ENCODE measurements at regions not wholly inside any gene's neighbourhood (a gene's known extent, or its start where the extent isn't known, plus 50 kb on each side); places are given as distances from the start of the nearest gene placed in this dataset.
"Not testable (repeated sequence)": the region's sequence is repeated elsewhere in the genome, so short reads cannot be mapped to it uniquely, and the experiment has no call there.

GRCh38 chr10:108616559-108617285 lies 1306.6 kb downstream of the XPNPEP1 start:
- no peaks in the 10 kb centered on the region for H3K27me3 Mint-ChIP-seq
- H3K36me3 Mint-ChIP-seq (ENCODE audit: low read depth): no peaks in the 10 kb centered on the region
- H3K27ac Mint-ChIP-seq: no peak overlapping the region
- peaks cover 8% of the 10 kb centered on the region for H3K9me3 Mint-ChIP-seq
- POLR2A ChIA-PET: no interaction called here
- H3K4me3 Mint-ChIP-seq: no peak overlapping the region
- DNase-seq: no peak
- CTCF ChIA-PET: no interaction called here
- no peaks in the 10 kb centered on the region for H3K4me1 Mint-ChIP-seq

GRCh38 chr10:108615576-108616320 lies 1307.6 kb downstream of the XPNPEP1 start:
- Mint-ChIP-seq H3K4me1 (no peaks in the 10 kb centered on the region), H3K27me3 (no peaks in the 10 kb centered on the region), H3K36me3 (ENCODE audit: low read depth) (no peaks in the 10 kb centered on the region), H3K9me3 (peaks cover 11% of the 10 kb centered on the region), H3K27ac (no peak overlapping the region), H3K4me3 (no peak overlapping the region)
- ChIA-PET POLR2A (no interaction called here), CTCF (no interaction called here)
- DNase-seq: no peak

- no peak overlapping the region for H3K4me3 Mint-ChIP-seq
- DNase-seq: no peak
- no peaks in the 10 kb centered on the region for H3K27me3 Mint-ChIP-seq
- peaks cover 11% of the 10 kb centered on the region for H3K9me3 Mint-ChIP-seq
- CTCF ChIA-PET: no interaction called here
- no peak overlapping the region for H3K27ac Mint-ChIP-seq
- H3K4me1 Mint-ChIP-seq: no peaks in the 10 kb centered on the region
- POLR2A ChIA-PET: no interaction called here
- no peaks in the 10 kb centered on the region for H3K36me3 Mint-ChIP-seq (ENCODE audit: low read depth)
These were observed 1310.8 kb downstream of the XPNPEP1 start for GRCh38 chr10:108612485-108612884.

- no peaks in the 10 kb centered on the region for H3K27me3 Mint-ChIP-seq
- ChIA-PET CTCF (no interaction called here), POLR2A (interaction anchor here (0.6 kb wide), 1 partner anchor 1753 kb away, joined by 3 read pairs; no protein-coding TSS in a partner anchor)
- no peak overlapping the region for H3K27ac Mint-ChIP-seq
- no peaks in the 10 kb centered on the region for H3K36me3 Mint-ChIP-seq (ENCODE audit: low read depth)
- DNase-seq: no peak
- H3K4me3 Mint-ChIP-seq: no peak overlapping the region
- H3K9me3 Mint-ChIP-seq: peaks cover 15% of the 10 kb centered on the region
- H3K4me1 Mint-ChIP-seq: no peaks in the 10 kb centered on the region
These were observed 1314.5 kb downstream of the XPNPEP1 start for GRCh38 chr10:108608860-108609259.

- POLR2A ChIA-PET: no interaction called here
- DNase-seq: no peak
- H3K27me3 Mint-ChIP-seq: no peaks in the 10 kb centered on the region
- CTCF ChIA-PET: no interaction called here
- H3K9me3 Mint-ChIP-seq: peaks cover under 1% of the 10 kb centered on the region
- no peaks in the 10 kb centered on the region for H3K4me1 Mint-ChIP-seq
- no peak overlapping the region for H3K27ac Mint-ChIP-seq
- no peak overlapping the region for H3K4me3 Mint-ChIP-seq
- no peaks in the 10 kb centered on the region for H3K36me3 Mint-ChIP-seq (ENCODE audit: low read depth)
These were observed 1321.5 kb downstream of the XPNPEP1 start for GRCh38 chr10:108601851-108602250.

- H3K9me3 Mint-ChIP-seq; POLR2A ChIA-PET; H3K27ac Mint-ChIP-seq; H3K36me3 Mint-ChIP-seq (ENCODE audit: low read depth); H3K4me3 Mint-ChIP-seq; H3K4me1 Mint-ChIP-seq; H3K27me3 Mint-ChIP-seq; CTCF ChIA-PET; DNase-seq: not testable (repeated sequence)
These were observed 1322.8 kb downstream of the XPNPEP1 start for GRCh38 chr10:108600511-108600910.

GRCh38 chr10:108599317-108599716 lies 1324.0 kb downstream of the XPNPEP1 start:
- H3K4me3 Mint-ChIP-seq; DNase-seq; CTCF ChIA-PET; H3K4me1 Mint-ChIP-seq; H3K36me3 Mint-ChIP-seq (ENCODE audit: low read depth); H3K27ac Mint-ChIP-seq; H3K27me3 Mint-ChIP-seq; H3K9me3 Mint-ChIP-seq; POLR2A ChIA-PET: not testable (repeated sequence)

GRCh38 chr10:108598831-108599230 lies 1324.5 kb downstream of the XPNPEP1 start:
- no peaks in the 10 kb centered on the region for H3K27me3 Mint-ChIP-seq
- H3K9me3 Mint-ChIP-seq: no peaks in the 10 kb centered on the region
- H3K36me3 Mint-ChIP-seq (ENCODE audit: low read depth): no peaks in the 10 kb centered on the region
- no peak for DNase-seq
- no peak overlapping the region for H3K27ac Mint-ChIP-seq
- CTCF ChIA-PET: no interaction called here
- POLR2A ChIA-PET: no interaction called here
- H3K4me1 Mint-ChIP-seq: no peaks in the 10 kb centered on the region
- H3K4me3 Mint-ChIP-seq: no peak overlapping the region

- Mint-ChIP-seq H3K9me3 (no peaks in the 10 kb centered on the region), H3K4me1 (no peaks in the 10 kb centered on the region), H3K27me3 (no peaks in the 10 kb centered on the region), H3K4me3 (no peak overlapping the region), H3K36me3 (ENCODE audit: low read depth) (no peaks in the 10 kb centered on the region), H3K27ac (no peak overlapping the region)
- ChIA-PET CTCF (no interaction called here), POLR2A (no interaction called here)
- no peak for DNase-seq
These were observed 1325.0 kb downstream of the XPNPEP1 start for GRCh38 chr10:108598320-108598695.

GRCh38 chr10:108597657-108598319 lies 1325.5 kb downstream of the XPNPEP1 start:
- Mint-ChIP-seq H3K36me3 (ENCODE audit: low read depth) (no peaks in the 10 kb centered on the region), H3K27me3 (no peaks in the 10 kb centered on the region), H3K27ac (no peak overlapping the region), H3K4me3 (no peak overlapping the region), H3K4me1 (no peaks in the 10 kb centered on the region), H3K9me3 (no peaks in the 10 kb centered on the region)
- CTCF ChIA-PET: no interaction called here
- POLR2A ChIA-PET: no interaction called here
- DNase-seq: no peak

- Mint-ChIP-seq H3K4me1 (no peaks in the 10 kb centered on the region), H3K36me3 (ENCODE audit: low read depth) (no peaks in the 10 kb centered on the region), H3K4me3 (no peak overlapping the region), H3K27ac (no peak overlapping the region), H3K9me3 (no peaks in the 10 kb centered on the region), H3K27me3 (no peaks in the 10 kb centered on the region)
- no peak for DNase-seq
- CTCF ChIA-PET: no interaction called here
- POLR2A ChIA-PET: no interaction called here
These were observed 1326.3 kb downstream of the XPNPEP1 start for GRCh38 chr10:108597031-108597430.

GRCh38 chr10:108592956-108593355 lies 1330.4 kb downstream of the XPNPEP1 start:
- H3K9me3 Mint-ChIP-seq: peaks cover 16% of the 10 kb centered on the region

GRCh38 chr10:108591417-108591816 lies 1331.9 kb downstream of the XPNPEP1 start:
- Mint-ChIP-seq H3K36me3 (ENCODE audit: low read depth) (no peaks in the 10 kb centered on the region), H3K9me3 (peaks cover 21% of the 10 kb centered on the region), H3K27ac (no peak overlapping the region), H3K4me3 (no peak overlapping the region), H3K27me3 (no peaks in the 10 kb centered on the region), H3K4me1 (no peaks in the 10 kb centered on the region)
- CTCF ChIA-PET: no interaction called here
- POLR2A ChIA-PET: no interaction called here
- DNase-seq: no peak

More at GRCh38 chr10:108592956-108593355, 1330.4 kb downstream of the XPNPEP1 start:
- POLR2A ChIA-PET: no interaction called here
- DNase-seq: no peak
- no peaks in the 10 kb centered on the region for H3K36me3 Mint-ChIP-seq (ENCODE audit: low read depth)
- H3K4me3 Mint-ChIP-seq: no peak overlapping the region
- CTCF ChIA-PET: no interaction called here
- no peaks in the 10 kb centered on the region for H3K27me3 Mint-ChIP-seq
- H3K27ac Mint-ChIP-seq: no peak overlapping the region
- no peaks in the 10 kb centered on the region for H3K4me1 Mint-ChIP-seq

- Mint-ChIP-seq H3K27ac (no peak overlapping the region), H3K4me1 (no peaks in the 10 kb centered on the region), H3K9me3 (peaks cover 22% of the 10 kb centered on the region), H3K27me3 (no peaks in the 10 kb centered on the region), H3K4me3 (no peak overlapping the region), H3K36me3 (ENCODE audit: low read depth) (no peaks in the 10 kb centered on the region)
- POLR2A ChIA-PET: no interaction called here
- CTCF ChIA-PET: no interaction called here
- DNase-seq: no peak
These were observed 1336.9 kb downstream of the XPNPEP1 start for GRCh38 chr10:108586424-108586823.
